B cell (primary cell): ENCODE measurements at regions not wholly inside any gene's neighbourhood (a gene's known extent, or its start where the extent isn't known, plus 50 kb on each side); places are given as distances from the start of the nearest gene placed in this dataset.

ENCODE experiments used
- ATAC-seq: fragments of 200-7000 bp; cut with Tn5 transposase; one replicate; pipeline ENCODE4 v1.10.0; 2021; ENCODE audit warnings: low read depth, mild to moderate bottlenecking, moderate number of reproducible peaks, moderate library complexity
- CTCF ChIA-PET: fragments of 350-600 bp; sonication (Branson Sonifier 250); formaldehyde crosslinking; loops from one replicate; lab custom pipeline; 2021; ENCODE audit warnings: antibody characterized with exemption, inconsistent platforms; lab: Charles Lee
- POLR2A ChIA-PET: fragments of 350-600 bp; sonication (Branson Sonifier 250); formaldehyde crosslinking; loops from one replicate; lab custom pipeline; 2021; ENCODE audit warnings: antibody characterized with exemption; lab: Charles Lee
- DNase-seq: peaks from one replicate; pipeline ENCODE4 v3.0.0; 2013
- H2AFZ ChIP-seq: 2 replicates; pipeline ENCODE4 v1.6.1; 2012; ENCODE audit warnings: mild to moderate bottlenecking, low read depth, low read length; ENCODE audit not compliant: insufficient read depth, poor library complexity, severe bottlenecking
- H3K27ac ChIP-seq, 2 donors: 1 replicate in 1 of 2; 2 replicates in 1 of 2; pipeline ENCODE4 v1.5.1; 2012 to 2013; ENCODE audit warnings: low read length in 2 of 2, mild to moderate bottlenecking in 2 of 2, moderate library complexity in 1 of 2
- H3K27me3 ChIP-seq, 4 experiments: fragments of 200-600 bp in 1 of 4; sonication (generic) in 1 of 4; replicated peaks in 1 of 4; 1 replicate in 2 of 4; 2 replicates in 2 of 4; pipeline versions ENCODE4 v1.6.1 to v1.7.0; 2013 to 2016; ENCODE audit warnings: low read length in 3 of 4, mild to moderate bottlenecking in 2 of 4, mixed read lengths in 1 of 4, moderate library complexity in 1 of 4; ENCODE audit not compliant: insufficient read depth in 4 of 4, control insufficient read depth in 3 of 4; ENCODE audit errors: control extremely low read depth in 1 of 4
- H3K36me3 ChIP-seq, 2 experiments: replicated peaks in 1 of 2; 1 replicate in 1 of 2; 2 replicates in 1 of 2; pipeline versions ENCODE4 v1.6.1 to v1.7.1; 2013; ENCODE audit warnings: low read length in 1 of 2; ENCODE audit not compliant: insufficient read depth in 2 of 2, control insufficient read depth in 1 of 2; ENCODE audit errors: control extremely low read depth in 1 of 2, extremely low read depth in 1 of 2
- H3K4me1 ChIP-seq, 2 donors: fragments of 200-600 bp in 1 of 2; sonication (generic) in 1 of 2; 1 replicate in 1 of 2; 2 replicates in 1 of 2; pipeline versions ENCODE4 v1.5.1 to v1.6.1; 2013 to 2017; ENCODE audit warnings: low read length in 2 of 2; ENCODE audit not compliant: control insufficient read depth in 2 of 2, insufficient read depth in 2 of 2
- H3K4me2 ChIP-seq: replicated peaks from 2 replicates; pipeline ENCODE3; 2012; ENCODE audit warnings: mild to moderate bottlenecking, low read depth, low read length; ENCODE audit not compliant: poor library complexity, severe bottlenecking
- H3K4me3 ChIP-seq, 5 experiments: fragments of 200-600 bp in 1 of 5; sonication (generic) in 1 of 5; 1 replicate in 3 of 5; 2 replicates in 2 of 5; pipeline versions ENCODE4 v1.5.1 to v1.7.0; 2011 to 2016; ENCODE audit warnings: low read length in 4 of 5, mild to moderate bottlenecking in 4 of 5, low read depth in 2 of 5, control low read depth in 1 of 5, moderate library complexity in 1 of 5; ENCODE audit not compliant: insufficient read depth in 1 of 5; ENCODE audit errors: control extremely low read depth in 1 of 5, extremely low read depth in 1 of 5
- H3K79me2 ChIP-seq: fragments of 200-600 bp; sonication (generic); one replicate; pipeline ENCODE4 v1.6.0; 2016; ENCODE audit warnings: low read length; ENCODE audit not compliant: control insufficient read depth, insufficient read depth
- H3K9ac ChIP-seq: fragments of 200-600 bp; sonication (generic); 2 replicates; pipeline ENCODE4 v1.6.1; 2017; ENCODE audit warnings: mild to moderate bottlenecking, low read length, moderate library complexity
- H3K9me3 ChIP-seq, 3 donors: one replicate each; pipeline versions ENCODE4 v1.6.1 to v1.7.1; 2013; ENCODE audit warnings: low read length in 2 of 3; ENCODE audit not compliant: control insufficient read depth in 2 of 3, insufficient read depth in 1 of 3; ENCODE audit errors: control extremely low read depth in 1 of 3
- H4K20me1 ChIP-seq: 2 replicates; pipeline ENCODE4 v1.6.0; 2012; ENCODE audit warnings: mild to moderate bottlenecking, low read length; ENCODE audit not compliant: insufficient read depth, control insufficient read depth, poor library complexity, severe bottlenecking
- H3K27ac Mint-ChIP-seq: one replicate; pipeline ENCODE4 v1.8.0; 2021; ENCODE audit warnings: mixed read lengths
- H3K27me3 Mint-ChIP-seq: one replicate; pipeline ENCODE4 v1.8.0; 2021; ENCODE audit warnings: mixed read lengths
- H3K4me1 Mint-ChIP-seq: one replicate; pipeline ENCODE4 v1.8.0; 2021; ENCODE audit warnings: mixed read lengths
- H3K4me3 Mint-ChIP-seq: one replicate; pipeline ENCODE4 v1.8.0; 2021; ENCODE audit warnings: mixed read lengths
- H3K9me3 Mint-ChIP-seq: one replicate; pipeline ENCODE4 v1.8.0; 2022; ENCODE audit warnings: mixed read lengths; ENCODE audit not compliant: insufficient read depth
- EZH2 ChIP-seq: IDR thresholded peaks from 2 replicates; pipeline ENCODE4 v1.6.1; 2012; ENCODE audit warnings: borderline replicate concordance, low read depth, mild to moderate bottlenecking, moderate library complexity, low read length; ENCODE audit not compliant: insufficient read depth, poor library complexity, severe bottlenecking
- WGBS: methylation state at CpG from one replicate; pipeline ENCODE4 v1.1.5; 2013; ENCODE audit warnings: missing lambda C conversion rate; ENCODE audit not compliant: insufficient coverage; 5-methylcytosine and 5-hydroxymethylcytosine counted together
- intact Hi-C: fragments of 100-400 bp; cut with micrococcal nuclease; formaldehyde crosslinking; loops from one replicate; pipeline ENCODE4 v1.10.0; 2022
- TF ChIP-seq, protein P1 (sequence below): fragments of 200-600 bp; IDR thresholded peaks from one replicate; pipeline ENCODE4 v1.8.0; 2022; ENCODE audit warnings: antibody characterized with exemption, mild to moderate bottlenecking

DNA sequence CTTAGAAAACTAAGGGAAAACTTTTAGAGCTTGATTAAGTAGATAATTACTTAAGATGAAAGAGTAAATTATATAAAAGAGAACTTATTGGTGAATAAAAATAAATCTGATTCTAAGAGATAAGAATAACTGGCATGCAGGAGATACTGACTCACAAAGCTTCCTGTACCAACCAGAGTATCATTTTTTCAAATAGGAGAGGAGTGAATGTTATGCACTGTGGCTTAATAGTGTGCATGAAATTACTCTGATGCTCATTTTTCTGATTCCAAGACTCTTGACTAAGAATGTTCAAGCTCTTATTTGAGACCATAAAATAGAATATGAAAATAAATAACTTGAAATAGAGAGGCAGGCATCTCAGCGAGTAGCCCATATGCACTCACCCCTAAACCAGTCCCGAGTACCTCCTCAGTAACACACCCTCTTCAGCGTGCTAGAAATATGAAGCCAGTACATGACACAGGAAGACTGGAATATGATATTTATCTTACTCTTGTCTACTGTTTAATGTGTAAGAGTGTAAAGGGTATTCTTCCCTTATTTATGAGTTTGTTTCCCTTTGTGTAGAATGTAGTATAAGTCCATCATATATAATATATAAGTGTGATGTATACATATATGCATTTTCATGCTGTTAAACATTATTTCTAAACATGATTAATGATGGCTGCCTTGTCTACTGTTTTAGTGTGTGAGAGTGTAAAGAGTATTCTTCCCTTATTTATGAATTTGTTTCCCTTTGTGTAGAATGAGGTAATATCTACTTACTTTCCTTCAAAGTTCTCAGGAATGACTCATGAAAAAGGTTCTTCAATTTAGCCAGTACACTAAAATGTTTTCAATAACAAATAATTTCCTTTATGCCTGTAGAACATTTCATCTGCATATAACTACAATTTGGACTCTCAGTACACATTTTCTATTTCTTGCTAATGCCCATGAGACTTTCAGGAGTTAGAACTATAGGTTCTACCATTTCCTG lies 99.2 kb upstream of the PALMD start:
- Histone ChIP-seq H3K9me3 (no peaks in the 10 kb centered on the region), H2AFZ (no peak overlapping the region), H3K27ac (no peak overlapping the region), H3K27me3 (no peaks in the 10 kb centered on the region), H3K4me2 (no peak overlapping the region), H3K4me3 (no peak overlapping the region), H3K79me2 (no peaks in the 10 kb centered on the region), H4K20me1 (no peaks in the 10 kb centered on the region), H3K9ac (no peak overlapping the region), H3K36me3 (no peaks in the 10 kb centered on the region), H3K4me1 (no peaks in the 10 kb centered on the region)
- Mint-ChIP-seq H3K4me3 (no peak overlapping the region), H3K27ac (no peak overlapping the region), H3K9me3 (no peaks in the 10 kb centered on the region), H3K4me1 (no peaks in the 10 kb centered on the region), H3K27me3 (peaks cover 5% of the 10 kb centered on the region)
- ATAC-seq, result no peak
- WGBS, result no CpG with 5 or more reads among the region's 3 CpGs
- TF ChIP-seq, protein P1, sequence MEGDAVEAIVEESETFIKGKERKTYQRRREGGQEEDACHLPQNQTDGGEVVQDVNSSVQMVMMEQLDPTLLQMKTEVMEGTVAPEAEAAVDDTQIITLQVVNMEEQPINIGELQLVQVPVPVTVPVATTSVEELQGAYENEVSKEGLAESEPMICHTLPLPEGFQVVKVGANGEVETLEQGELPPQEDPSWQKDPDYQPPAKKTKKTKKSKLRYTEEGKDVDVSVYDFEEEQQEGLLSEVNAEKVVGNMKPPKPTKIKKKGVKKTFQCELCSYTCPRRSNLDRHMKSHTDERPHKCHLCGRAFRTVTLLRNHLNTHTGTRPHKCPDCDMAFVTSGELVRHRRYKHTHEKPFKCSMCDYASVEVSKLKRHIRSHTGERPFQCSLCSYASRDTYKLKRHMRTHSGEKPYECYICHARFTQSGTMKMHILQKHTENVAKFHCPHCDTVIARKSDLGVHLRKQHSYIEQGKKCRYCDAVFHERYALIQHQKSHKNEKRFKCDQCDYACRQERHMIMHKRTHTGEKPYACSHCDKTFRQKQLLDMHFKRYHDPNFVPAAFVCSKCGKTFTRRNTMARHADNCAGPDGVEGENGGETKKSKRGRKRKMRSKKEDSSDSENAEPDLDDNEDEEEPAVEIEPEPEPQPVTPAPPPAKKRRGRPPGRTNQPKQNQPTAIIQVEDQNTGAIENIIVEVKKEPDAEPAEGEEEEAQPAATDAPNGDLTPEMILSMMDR, result no peak
- TF ChIP-seq EZH2, result no peak
- ChIA-PET POLR2A (no interaction called here), CTCF (no interaction called here)
- intact Hi-C loops, result no loop called here
- no peak for DNase-seq

DNA sequence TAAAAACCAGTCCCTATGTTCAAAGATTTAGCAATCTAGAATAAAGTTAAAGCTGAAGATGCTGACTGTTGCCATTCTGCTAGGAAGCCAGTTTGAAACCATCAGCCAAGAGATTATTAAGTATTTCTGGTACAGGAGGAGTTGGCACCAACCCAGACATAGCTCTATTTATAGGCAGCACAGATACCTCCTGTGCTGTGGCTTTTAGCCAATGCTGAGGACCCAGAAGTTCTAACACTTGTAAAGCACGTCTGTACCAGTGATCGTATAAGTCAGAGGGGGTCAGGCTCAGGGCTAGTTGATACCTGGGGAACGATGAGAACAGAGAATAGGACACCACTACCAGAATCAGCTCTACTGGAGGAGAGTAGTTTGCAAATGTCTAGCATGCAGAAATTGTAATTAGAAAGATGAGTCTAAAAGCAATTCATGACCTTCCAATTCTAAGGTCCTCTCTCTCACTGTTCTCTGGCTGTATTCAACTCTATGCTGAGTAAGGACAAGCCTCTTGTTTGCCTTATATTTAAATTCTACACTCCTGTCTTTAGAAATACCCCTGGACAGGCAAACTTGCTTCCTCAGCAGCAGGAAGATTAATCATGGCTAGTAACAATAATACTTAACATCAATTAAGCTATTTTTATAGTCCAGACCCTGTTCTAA lies 96.8 kb upstream of the PALMD start:
- Histone ChIP-seq H3K27ac (no peak overlapping the region), H3K9me3 (no peaks in the 10 kb centered on the region), H3K4me1 (no peaks in the 10 kb centered on the region), H3K36me3 (no peaks in the 10 kb centered on the region), H3K9ac (no peak overlapping the region), H4K20me1 (no peaks in the 10 kb centered on the region), H3K4me3 (no peak overlapping the region), H3K4me2 (no peak overlapping the region), H3K79me2 (no peaks in the 10 kb centered on the region), H2AFZ (no peak overlapping the region), H3K27me3 (no peaks in the 10 kb centered on the region)
- ATAC-seq, result no peak
- no peaks in the 10 kb centered on the region for H3K4me1 Mint-ChIP-seq
- H3K27me3 Mint-ChIP-seq, result peaks cover 7% of the 10 kb centered on the region
- no peak for DNase-seq
- CTCF ChIA-PET, result no interaction called here
- no peak for TF ChIP-seq EZH2
- TF ChIP-seq, protein P1, result no peak
- no peaks in the 10 kb centered on the region for H3K9me3 Mint-ChIP-seq
- H3K27ac Mint-ChIP-seq, result no peak overlapping the region
- no peak overlapping the region for H3K4me3 Mint-ChIP-seq
- intact Hi-C loops, result no loop called here
- WGBS, result no CpG with 5 or more reads among the region's 3 CpGs
- POLR2A ChIA-PET, result no interaction called here
